Calu3 (cell line): ENCODE measurements at regions not wholly inside any gene's neighbourhood (a gene's known extent, or its start where the extent isn't known, plus 50 kb on each side); places are given as distances from the start of the nearest gene placed in this dataset.

Source experiments
- BruUV-seq: library from RNA; stranded (reverse); fragments of 400-500 nt; replicated peaks from 2 replicates; lab custom pipeline; 2021; lab: Mats Ljungman, UMichigan
- CTCF ChIA-PET: fragments of 300-600 bp; sonication (Branson Sonifier 250); formaldehyde crosslinking; loops from one replicate; lab custom pipeline; 2022; ENCODE audit warnings: antibody characterized with exemption; lab: Charles Lee
- DNase-seq: peaks from one replicate; pipeline ENCODE4 v3.0.0; 2022
- H3K27ac Mint-ChIP-seq: one replicate; pipeline ENCODE4 v1.8.0; 2022; ENCODE audit warnings: mixed read lengths; ENCODE audit not compliant: unreplicated experiment
- H3K27me3 Mint-ChIP-seq: one replicate; pipeline ENCODE4 v1.8.0; 2022; ENCODE audit warnings: mixed read lengths; ENCODE audit not compliant: unreplicated experiment
- H3K36me3 Mint-ChIP-seq: one replicate; pipeline ENCODE4 v1.8.0; 2022; ENCODE audit warnings: mild to moderate bottlenecking, moderate library complexity, mixed read lengths; ENCODE audit not compliant: insufficient read depth, unreplicated experiment
- H3K4me1 Mint-ChIP-seq: one replicate; pipeline ENCODE4 v1.8.0; 2022; ENCODE audit warnings: mild to moderate bottlenecking, low read depth, mixed read lengths; ENCODE audit not compliant: unreplicated experiment
- H3K4me3 Mint-ChIP-seq: one replicate; pipeline ENCODE4 v1.8.0; 2022; ENCODE audit warnings: mild to moderate bottlenecking, low read depth, moderate library complexity, mixed read lengths; ENCODE audit not compliant: unreplicated experiment
- H3K9me3 Mint-ChIP-seq: one replicate; pipeline ENCODE4 v1.8.0; 2022; ENCODE audit warnings: low read depth, mixed read lengths; ENCODE audit not compliant: unreplicated experiment
- CTCF ChIP-seq: fragments of 200-600 bp; IDR thresholded peaks from one replicate; pipeline ENCODE4 v1.8.0; 2022; ENCODE audit warnings: antibody characterized with exemption; ENCODE audit not compliant: unreplicated experiment
- intact Hi-C: fragments of 100-400 bp; cut with micrococcal nuclease; formaldehyde crosslinking; loops from one replicate; pipeline ENCODE4 v1.10.0; 2022; ENCODE audit not compliant: unreplicated experiment

GRCh38 chr5:93793159-93793781, 51.9 kb upstream of the POU5F2 start:
- Mint-ChIP-seq H3K36me3 (no peaks in the 10 kb centered on the region), H3K27ac (no peak overlapping the region), H3K4me3 (no peak overlapping the region), H3K27me3 (no peaks in the 10 kb centered on the region), H3K4me1 (peaks cover 9% of the 10 kb centered on the region), H3K9me3 (no peaks in the 10 kb centered on the region)
- CTCF ChIA-PET: interaction anchor here (0.7 kb wide), 2 partner anchors 279 to 983 kb away, joined by 5 to 6 read pairs; no protein-coding TSS in a partner anchor
- BruUV-seq: no TSS peak
- DNase-seq: no peak
- no peak for TF ChIP-seq CTCF
- intact Hi-C loops: no loop called here

- intact Hi-C loops: no loop called here
- Mint-ChIP-seq H3K9me3 (no peaks in the 10 kb centered on the region), H3K4me1 (peaks cover 9% of the 10 kb centered on the region), H3K4me3 (no peak overlapping the region), H3K27ac (no peak overlapping the region), H3K27me3 (no peaks in the 10 kb centered on the region), H3K36me3 (no peaks in the 10 kb centered on the region)
- DNase-seq: no peak
- TF ChIP-seq CTCF: no peak
- BruUV-seq: no TSS peak
- CTCF ChIA-PET: interaction anchor here (1.1 kb wide), 1 partner anchor 109 kb away, joined by 3 read pairs; no protein-coding TSS in a partner anchor
Measured at GRCh38 chr5:93791518-93791972, 50.1 kb upstream of the POU5F2 start.
